ENCODE measurements at regions not wholly inside any gene's neighbourhood (a gene's known extent, or its start where the extent isn't known, plus 50 kb on each side); places are given as distances from the start of the nearest gene placed in this dataset.

- TF ChIP-seq YY1 (IDR thresholded peaks at IDR 0.05; ENCODE audit: insufficient read depth, insufficient read length) (no peak), ZNF274 (IDR thresholded peaks at IDR 0.05; ENCODE audit: low read depth, low read length) (no peak)
Measured at GRCh38 chr11:128361451-128362020, 225.8 kb downstream of the ETS1 start.
